ENCODE measurements at regions not wholly inside any gene's neighbourhood (a gene's known extent, or its start where the extent isn't known, plus 50 kb on each side); places are given as distances from the start of the nearest gene placed in this dataset.
A peak's percentile ranks its signal among the peaks of the same experiment; 100 is the strongest.

DNA sequence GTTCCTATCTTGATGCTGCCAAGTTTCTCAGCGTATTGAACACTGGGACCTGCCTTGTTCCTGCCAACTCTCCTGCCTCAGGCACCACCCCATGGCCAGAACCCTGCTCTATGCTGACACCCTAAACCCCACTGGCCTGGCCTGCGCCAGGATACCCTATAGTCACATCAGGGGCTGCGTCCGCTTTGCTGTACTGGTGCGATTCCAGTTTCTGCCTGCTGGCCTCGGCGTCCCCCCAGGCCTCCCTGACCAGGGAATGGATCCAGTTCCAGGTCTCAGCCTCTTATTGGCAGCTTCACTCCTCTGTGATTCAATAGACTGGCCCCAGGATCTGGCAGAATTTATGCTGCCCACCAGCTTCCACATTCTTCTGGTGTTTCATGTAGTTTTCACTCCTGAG lies 55.0 kb downstream of the GPR6 start:
- no peak for DNase-seq (ENCODE audit: low read depth in 2 of 2)

DNA sequence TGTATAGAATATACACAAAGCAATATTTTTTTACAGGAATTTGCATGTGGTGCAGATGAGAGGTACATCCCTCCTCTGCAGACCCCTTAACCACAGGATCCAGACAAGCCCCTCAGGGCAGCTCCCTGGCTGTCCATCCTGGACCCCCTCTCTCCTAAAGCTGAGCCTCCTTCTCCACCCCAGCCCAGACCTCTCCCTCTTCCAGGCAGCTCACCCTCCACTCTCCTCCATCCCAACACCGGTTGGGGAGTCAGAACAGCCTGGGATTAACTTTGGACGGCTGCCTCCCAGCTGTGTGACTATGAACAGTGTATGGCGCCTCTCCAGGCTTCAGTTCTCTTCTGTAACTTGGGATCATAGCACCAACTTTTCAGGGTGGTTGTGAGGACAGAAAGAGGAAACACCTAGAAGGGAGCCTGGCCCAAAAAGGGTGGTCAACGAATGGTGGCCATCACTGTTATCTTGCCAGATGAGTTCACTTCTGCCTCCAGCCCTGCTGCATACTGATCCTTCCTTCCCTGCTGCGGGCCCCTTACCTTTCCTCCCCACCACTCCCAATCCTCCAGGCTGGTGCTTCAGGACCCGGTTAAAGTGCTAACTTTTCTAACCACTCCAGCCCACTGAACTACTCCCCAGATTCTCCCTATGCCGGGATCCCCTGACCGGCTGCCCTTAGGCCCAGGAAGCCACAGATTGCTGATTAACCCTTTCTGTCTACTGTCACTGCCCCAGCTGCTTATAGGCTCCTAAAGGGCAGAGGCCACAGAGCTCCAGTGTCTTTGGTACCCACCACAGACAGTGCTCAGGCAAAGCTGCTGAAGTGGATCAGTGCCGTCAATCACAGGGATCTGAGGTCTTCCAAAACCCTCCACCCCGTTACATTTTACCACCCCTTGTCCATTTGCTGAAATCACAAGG lies 55.9 kb downstream of the GPR6 start:
- DNase-seq (ENCODE audit: low read depth in 2 of 2), result no peak

DNA sequence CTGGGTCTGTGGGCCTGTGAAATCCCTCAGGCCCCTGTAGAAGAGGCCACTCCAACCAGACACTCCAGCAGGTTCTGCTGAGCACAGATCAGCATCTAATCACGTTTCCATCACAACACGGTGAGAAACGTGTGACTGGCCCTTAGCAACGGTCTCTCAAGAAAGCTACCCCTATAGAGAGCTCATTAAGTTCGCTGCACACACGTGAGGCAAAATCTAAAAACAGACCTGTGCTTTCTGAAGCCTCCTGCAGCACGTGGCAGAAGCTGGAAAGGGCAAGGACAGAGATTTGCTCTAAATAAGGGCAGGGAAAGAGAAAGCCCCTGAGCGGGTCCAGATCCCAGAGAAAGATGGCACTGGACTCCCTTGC lies 56.5 kb downstream of the GPR6 start:
- no peak for DNase-seq (ENCODE audit: low read depth in 2 of 2)

DNA sequence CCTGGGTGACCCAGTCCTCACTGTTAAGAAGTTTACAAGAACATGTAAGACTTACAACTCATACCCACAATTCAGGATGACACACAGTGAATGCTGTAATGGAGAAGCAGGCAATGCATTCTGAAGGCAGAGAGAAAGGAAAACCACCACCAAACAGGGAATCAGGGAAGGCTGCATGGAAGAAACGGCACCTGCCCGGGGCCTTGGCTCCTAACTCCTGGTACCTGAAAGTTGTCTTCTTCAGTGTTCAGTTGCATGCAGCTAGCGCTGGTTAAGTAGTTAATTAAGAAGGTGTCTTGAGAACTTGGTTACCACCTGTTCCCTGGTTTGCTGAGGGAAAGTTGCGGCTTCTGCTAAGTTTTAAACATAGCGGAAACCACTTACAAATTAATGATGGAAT lies 57.2 kb downstream of the GPR6 start:
- no peak for DNase-seq (ENCODE audit: low read depth in 2 of 2)

DNA sequence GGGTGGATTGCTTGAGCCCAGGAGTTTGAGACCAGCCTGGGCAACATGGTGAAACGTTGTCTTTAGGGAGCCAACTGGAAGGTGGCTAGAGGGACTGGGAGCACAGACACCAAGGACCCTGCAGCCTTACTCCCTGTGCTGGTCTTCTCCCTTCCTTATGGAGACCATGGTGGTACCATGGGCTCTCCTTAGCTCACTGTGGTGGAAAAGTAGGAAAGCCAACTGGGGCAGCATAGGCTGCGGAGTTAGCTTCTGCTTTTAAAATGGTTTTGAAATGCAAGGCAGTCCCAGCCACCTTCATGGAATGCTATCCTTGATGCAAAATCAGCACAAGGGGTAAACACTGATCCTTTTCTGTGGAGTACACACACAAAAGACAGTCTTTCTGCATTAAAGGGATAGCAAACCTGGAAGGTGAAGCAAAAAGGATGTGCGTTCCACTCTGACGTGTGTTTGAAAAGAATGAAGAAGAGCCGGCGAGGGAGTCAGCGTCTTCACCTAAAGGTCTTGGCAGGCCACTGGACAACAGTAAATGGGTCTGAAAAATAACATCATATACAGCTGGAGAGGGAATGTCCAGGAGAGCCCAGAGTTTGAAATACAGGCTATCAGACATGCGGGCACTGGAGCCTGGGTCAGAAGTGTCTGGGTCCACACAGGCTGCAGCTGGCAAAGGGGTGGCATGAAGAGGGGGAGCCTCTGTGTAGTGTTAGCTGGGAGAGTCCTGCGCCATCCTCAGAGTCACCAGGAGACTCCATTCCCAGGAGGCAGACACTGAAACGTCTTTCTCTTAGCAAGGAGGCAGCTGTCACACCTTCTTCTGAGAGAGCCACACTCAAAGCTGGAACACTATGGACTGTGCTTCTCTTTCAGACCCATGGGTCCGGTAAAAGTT lies 58.5 kb downstream of the GPR6 start:
- DNase-seq (ENCODE audit: low read depth in 2 of 2), result no peak

DNA sequence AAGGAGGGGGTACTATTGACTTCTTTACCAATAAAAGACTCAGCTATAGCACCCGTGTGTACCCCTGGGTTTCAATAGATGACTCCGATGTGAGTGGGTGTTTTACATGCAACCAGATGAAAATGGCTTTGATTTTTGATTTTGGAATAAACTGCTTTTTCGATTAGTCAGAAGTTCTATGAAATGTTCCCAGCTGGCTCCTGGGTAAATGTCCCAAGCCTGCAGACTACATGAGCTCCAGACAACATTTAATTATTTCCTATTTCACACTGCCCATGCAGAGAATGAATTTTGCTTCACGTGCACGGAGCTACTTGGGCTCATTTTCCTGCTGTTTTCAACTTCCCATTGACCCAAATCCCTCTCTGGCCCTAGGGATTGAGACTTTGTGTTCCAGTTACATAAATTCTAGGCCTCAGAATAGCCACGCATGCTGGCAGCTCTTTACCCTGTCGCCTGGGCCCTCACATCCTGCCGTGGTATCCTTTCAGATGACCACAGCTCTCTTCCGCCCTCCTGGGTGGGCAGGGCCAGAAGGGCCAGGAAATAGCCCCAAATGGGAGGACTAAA lies 59.7 kb downstream of the GPR6 start:
- no peak for DNase-seq (ENCODE audit: low read depth in 2 of 2)

DNA sequence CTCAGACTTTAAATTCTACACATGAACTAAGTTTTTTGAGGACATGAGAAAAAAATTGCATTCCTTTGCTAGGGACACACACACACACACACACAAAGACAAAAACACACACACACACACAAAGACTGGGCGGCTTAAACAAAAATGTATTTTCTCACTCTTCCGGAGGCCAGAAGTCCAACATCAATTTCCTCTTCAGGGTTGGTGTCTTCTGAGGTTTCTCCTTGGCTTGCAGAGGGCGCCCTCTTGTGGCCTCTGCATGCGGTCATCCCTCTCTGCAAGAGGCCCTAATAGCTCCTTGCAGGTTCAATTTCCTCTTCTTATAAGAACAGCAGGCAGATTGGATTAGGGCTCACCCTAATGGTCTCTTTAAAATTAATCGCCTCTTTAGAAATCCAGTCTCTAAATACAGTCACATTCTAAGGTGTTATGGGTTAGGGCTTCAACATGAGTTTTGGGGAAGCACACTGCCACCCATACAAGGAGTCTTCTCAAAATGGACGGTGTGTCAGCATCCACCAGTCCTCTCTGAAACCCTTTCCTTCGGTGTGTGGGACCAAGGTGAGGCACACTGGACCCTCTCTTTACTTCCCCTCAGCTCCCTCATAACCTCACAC lies 61.4 kb downstream of the GPR6 start:
- peak; percentile 64 to 69 for DNase-seq (ENCODE audit: low read depth in 2 of 2)

DNA sequence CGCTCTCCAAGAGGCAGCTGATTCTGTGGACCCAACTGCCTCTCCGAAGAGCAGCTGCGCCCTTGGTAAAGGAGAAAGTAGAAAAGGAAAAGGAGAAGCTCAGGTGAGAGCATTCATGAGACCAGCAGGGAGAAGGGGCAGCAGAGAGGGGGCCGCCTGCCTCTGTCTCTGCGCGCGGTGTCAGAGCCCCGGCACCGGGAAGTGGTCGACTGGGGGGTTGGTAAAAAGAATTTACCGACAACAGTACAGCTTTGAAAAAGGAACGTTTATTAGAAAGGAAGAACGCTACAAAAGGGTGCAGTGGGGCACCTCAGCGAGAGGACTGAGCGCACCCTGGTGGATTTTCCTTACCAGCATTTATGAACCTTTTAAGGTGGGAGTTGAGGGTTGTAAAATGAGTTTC lies 61.9 kb downstream of the GPR6 start:
- peak in 1 of 2 donors; percentile 17 for DNase-seq (ENCODE audit: low read depth in 2 of 2)

DNA sequence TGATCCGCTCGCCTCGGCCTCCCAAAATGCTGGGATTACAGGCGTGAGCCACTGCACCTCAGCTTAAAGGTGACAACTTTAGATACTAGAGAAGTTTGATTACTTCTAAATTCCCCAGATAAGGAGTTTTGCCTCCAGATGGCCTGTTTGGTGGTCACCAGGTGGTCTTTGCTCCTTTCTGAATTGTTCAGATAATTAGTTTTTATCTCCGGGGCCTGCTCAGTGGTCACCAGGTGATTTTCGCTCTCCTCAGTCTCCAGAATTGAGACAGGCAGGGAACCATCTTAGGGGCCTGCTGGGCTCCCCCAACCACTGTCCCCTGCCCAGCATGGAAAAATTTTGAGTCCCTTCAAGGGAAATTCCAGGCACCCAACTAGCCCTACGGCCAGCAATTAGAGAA lies 62.6 kb downstream of the GPR6 start:
- DNase-seq (ENCODE audit: low read depth in 2 of 2), result no peak

DNA sequence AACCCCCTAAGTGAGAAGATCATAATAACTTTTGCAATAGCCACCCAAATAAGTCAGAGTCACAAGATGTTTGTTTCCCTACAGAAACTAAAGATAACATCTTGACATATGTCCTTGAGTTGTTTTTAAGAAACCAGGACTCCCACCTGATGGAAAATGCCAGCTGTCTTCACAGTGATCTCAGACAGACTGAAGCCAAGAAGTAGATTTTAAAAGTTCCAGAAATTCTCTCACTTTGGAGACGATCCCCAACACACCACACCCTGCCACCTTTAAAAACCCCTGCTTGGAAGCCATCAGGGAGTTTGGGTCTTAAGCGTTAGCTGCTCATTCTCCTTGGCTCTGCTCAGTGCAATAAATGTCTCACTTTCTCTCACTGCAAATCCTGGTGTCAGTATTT lies 63.0 kb downstream of the GPR6 start:
- DNase-seq (ENCODE audit: low read depth in 2 of 2), result no peak

DNA sequence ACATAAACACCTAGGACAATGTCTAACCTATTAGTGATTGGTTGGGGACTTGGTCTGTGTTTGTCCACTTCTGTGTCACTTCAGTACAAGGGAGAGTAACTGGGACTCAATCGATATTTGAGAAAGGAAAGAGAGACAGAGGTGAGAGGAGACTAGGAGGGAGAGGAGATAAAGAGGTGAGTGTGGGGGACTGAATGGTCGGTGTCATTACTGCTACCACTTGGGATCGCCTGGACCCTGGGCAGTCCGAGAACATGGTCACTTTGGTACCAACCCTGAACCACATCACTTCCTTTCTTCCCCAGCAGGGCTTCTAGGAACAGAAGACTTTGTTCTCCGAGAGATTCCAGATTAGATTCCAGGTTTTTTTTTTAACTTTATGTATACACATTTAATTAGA lies 63.7 kb downstream of the GPR6 start:
- no peak for DNase-seq (ENCODE audit: low read depth in 2 of 2)

DNA sequence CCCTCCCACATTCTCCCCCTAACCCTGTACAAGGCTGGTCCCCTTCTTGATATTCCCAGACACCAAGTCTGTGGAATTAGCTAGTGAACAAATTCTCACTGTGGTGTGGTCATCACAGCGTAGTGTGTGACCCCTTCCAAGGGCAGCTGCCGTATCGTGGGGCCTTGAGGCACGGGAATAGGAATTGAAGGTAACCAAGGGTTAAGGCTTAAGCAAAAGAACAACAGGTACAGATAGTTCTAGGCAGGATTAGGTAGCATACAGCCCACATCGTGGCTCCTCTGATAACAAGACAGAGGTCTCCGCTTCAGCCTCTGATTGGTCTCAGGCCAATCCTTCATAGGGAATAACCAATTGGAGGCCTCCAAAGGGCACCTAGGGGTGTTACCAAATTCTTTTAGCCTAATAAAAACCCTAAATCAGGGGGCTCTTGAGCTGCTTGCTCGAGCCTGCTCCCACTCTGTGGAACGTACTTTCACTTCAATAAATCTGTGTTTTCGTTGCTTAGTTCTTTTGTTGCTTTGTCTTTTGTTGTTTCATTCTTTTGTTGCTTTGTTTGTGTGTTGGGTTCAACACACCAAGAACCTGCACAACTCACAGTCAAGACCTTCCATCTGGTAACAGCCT lies 64.7 kb downstream of the GPR6 start:
- DNase-seq (ENCODE audit: low read depth in 2 of 2), result no peak

DNA sequence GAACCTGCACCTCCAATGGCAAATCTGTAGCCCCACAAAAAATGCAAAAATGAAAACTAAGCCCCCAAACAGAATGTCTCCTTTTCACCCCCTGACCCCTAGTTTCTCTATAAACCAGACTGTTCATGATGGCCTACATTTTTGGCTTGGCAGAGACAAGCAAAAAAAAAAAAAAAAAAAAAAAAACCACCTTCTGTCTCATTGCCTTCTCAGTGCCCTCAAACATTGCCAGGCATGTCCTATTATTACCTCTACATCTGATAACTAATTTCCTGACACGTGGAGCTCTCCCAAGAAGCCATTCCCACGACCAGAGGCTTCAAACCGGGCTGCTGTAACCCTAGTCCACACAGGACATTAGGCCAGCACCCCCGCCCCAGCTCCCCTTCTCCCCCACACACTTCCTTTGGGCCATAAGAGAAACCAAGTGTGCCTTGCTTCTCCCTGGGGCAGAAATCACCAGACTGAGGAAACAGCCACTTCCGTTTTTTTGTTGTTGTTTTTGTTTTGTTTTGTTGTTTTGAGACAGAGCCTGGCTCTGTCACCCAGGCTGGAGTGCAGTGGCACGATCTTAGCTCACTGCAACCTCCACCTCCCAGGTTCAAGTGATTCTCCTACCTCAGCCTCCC lies 65.4 kb downstream of the GPR6 start:
- no peak for DNase-seq (ENCODE audit: low read depth in 2 of 2)

DNA sequence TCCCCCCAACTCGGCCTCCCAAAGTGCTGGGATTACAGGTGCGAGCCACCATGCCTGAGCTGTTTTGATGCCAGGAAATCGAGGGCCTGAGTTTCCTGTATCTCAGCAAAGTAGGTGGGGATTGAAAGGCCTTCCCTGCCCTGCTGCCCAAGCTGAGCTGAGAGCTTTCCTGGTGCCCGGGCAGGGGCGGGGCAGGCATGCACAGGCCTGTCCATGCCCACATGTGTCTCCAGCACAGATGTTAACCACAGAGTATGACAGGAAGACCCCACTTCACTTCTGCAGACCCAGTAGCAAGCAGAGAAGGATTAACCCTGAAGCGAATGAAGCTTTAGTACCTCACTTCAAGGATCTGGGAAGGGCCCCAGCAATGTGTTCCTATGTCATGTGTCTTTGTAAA lies 66.0 kb downstream of the GPR6 start:
- DNase-seq (ENCODE audit: low read depth in 2 of 2), result no peak

DNA sequence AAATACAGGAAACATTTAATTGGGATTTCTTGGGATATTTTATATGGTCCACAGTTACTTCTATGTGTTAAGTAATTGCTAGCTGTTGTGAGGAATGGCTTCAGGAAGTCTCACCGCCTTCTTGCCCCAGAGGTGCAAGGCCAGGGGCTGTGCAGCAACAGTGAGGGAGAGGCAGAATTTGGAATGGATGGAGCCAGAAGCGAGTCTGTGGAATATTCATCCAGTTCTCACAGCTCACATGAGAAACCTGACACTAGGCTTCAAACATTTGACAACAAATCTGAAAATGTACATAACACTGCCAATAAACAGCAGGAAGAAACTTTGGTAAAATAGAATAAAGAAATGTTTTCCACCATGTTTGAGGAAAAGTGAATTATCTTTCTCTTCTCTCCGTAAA lies 66.5 kb downstream of the GPR6 start:
- DNase-seq (ENCODE audit: low read depth in 2 of 2), result no peak

DNA sequence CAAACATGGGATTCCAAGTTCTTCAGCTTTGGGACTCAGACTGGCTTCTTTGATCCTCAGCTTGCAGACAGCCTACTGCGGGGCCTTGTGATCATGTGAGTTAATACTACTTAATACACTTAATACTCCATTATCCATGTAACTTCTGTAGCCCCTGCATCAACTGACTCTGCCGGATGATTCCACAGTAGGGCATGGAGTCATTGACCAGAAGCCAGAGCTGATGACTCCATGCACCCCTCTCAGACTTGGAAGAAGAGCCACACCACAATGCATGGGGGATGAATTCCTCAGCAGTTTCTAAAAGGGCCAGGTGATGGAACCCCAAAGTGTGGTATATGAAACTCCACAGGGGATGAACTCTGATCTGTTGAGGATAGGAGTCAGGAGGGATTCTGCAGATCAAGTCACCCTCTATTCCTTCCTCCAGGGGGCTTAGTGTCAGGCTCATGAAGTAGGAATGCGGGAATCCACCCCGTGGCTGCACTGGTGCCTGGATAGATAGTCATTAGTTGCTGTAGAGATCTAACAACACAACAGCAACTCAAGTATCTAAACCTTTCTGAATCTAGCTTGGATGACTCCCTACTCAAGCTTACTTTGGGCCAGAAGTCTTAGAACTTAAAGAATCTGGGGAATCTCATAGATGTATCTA lies 70.2 kb downstream of the GPR6 start:
- no peak for DNase-seq (ENCODE audit: low read depth in 2 of 2)

DNA sequence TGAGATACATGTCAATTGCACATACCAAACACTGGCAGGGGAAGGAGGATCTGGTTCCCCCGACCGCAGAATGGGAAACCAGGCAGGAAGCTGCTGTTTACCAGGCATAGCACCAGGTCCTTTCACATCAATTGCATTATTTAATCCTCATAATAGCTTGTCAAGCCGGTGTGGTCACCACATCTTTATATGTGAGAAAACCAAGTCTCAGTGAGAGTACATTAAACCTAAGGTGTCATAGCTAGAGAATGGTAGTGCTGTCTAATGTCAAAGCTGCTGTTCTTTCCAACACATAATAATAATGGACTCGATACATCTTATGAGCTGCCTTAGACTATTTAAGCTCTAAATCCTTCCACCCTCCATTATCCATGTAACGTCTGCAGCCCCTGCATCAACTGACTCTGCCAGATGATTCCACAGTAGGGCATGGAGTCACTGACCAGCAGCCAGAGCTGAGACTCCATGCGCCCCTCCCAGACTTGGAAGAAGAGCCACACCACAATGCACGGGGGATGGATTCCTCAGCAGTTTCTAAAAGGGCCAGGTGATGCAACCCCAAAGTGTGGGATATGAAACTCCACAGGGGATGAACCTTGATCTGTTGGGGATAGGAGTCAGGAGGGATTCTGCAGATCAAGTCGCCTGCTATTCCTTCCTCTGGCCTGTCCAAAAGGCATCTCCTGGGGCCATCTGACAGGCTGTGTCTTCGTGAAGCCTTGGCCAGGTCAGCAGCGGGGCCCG lies 71.8 kb downstream of the GPR6 start:
- no peak for DNase-seq (ENCODE audit: low read depth in 2 of 2)
